ENCODE measurements at regions not wholly inside any gene's neighbourhood (a gene's known extent, or its start where the extent isn't known, plus 50 kb on each side); places are given as distances from the start of the nearest gene placed in this dataset.

GRCh38 chr5:91443761-91444467 lies 60.8 kb upstream of the ARRDC3 start (continued):
- TF ChIP-seq REST (IDR thresholded peaks at IDR 0.05; ENCODE audit: unreplicated experiment) (no peak), ZNF331 (CRISPR knock-in tag; IDR thresholded peaks at IDR 0.05; ENCODE audit: low read depth) (no peak), ETS1 (IDR thresholded peaks at IDR 0.05) (no peak)

- H3K79me2 ChIP-seq (replicated peaks; ENCODE audit: insufficient read depth) = no peaks in the 10 kb centered on the region
- ATAC-seq (no peak), DNase-seq (ENCODE audit: low spot score) (no peak)
- no peaks in the 10 kb centered on the region for H3F3A ChIP-seq (replicated peaks; ENCODE audit: low read depth)
- no peak overlapping the region for H3K27ac Mint-ChIP-seq
- no peak overlapping the region for H3K27ac ChIP-seq (ENCODE audit: low read depth)
- H3K9me3 Mint-ChIP-seq = no peaks in the 10 kb centered on the region
- H3K4me1 Mint-ChIP-seq = peaks cover 10% of the 10 kb centered on the region; the same call in 2 of the 3 replicates
- no peak overlapping the region for H3K4me3 ChIP-seq
- no peaks in the 10 kb centered on the region for H3K36me3 Mint-ChIP-seq (ENCODE audit: low read depth)
- no peaks in the 10 kb centered on the region for H4K20me1 ChIP-seq (replicated peaks; ENCODE audit: insufficient read depth)
- H3K9me2 ChIP-seq (ENCODE audit: insufficient read depth) = peaks cover 2% of the 10 kb centered on the region; the same call in 1 of the 2 replicates
- TF ChIP-seq CREB1 (CRISPR knock-in tag; IDR thresholded peaks at IDR 0.05; ENCODE audit: low read depth) (no peak), STAT1 (IDR thresholded peaks at IDR 0.05; ENCODE audit: unreplicated experiment) (no peak)
- no peaks in the 10 kb centered on the region; the same call in 1 of the 2 replicates for H3K4me1 ChIP-seq (ENCODE audit: insufficient read depth)
- H3K4me2 ChIP-seq = no peak overlapping the region
- no peaks in the 10 kb centered on the region for H3K36me3 ChIP-seq (ENCODE audit: insufficient read depth)
- no peaks in the 10 kb centered on the region for H3K27me3 ChIP-seq (ENCODE audit: insufficient read depth)
- no peak overlapping the region for H3K4me3 Mint-ChIP-seq
- H3K27me3 Mint-ChIP-seq (ENCODE audit: insufficient read depth, low read depth, poor library complexity) = peaks cover 3% of the 10 kb centered on the region
- H2AFZ ChIP-seq = no peak overlapping the region
Observed at GRCh38 chr5:91443023-91443422, 59.9 kb upstream of the ARRDC3 start.

- no peak overlapping the region for H2AFZ ChIP-seq
- Mint-ChIP-seq H3K27ac (no peak overlapping the region), H3K4me3 (no peak overlapping the region), H3K9me3 (no peaks in the 10 kb centered on the region), H3K4me1 (peaks cover 10% of the 10 kb centered on the region; the same call in 2 of the 3 replicates), H3K36me3 (ENCODE audit: low read depth) (no peaks in the 10 kb centered on the region), H3K27me3 (ENCODE audit: insufficient read depth, low read depth, poor library complexity) (peaks cover 3% of the 10 kb centered on the region)
- no peaks in the 10 kb centered on the region for H4K20me1 ChIP-seq (replicated peaks; ENCODE audit: insufficient read depth)
- no peaks in the 10 kb centered on the region; the same call in 1 of the 2 replicates for H3K4me1 ChIP-seq (ENCODE audit: insufficient read depth)
- H3K4me2 ChIP-seq = no peak overlapping the region
- H3K27ac ChIP-seq (ENCODE audit: low read depth) = no peak overlapping the region
- no peaks in the 10 kb centered on the region for H3K79me2 ChIP-seq (replicated peaks; ENCODE audit: insufficient read depth)
- H3K4me3 ChIP-seq = no peak overlapping the region
- DNase-seq (ENCODE audit: low spot score) (no peak), ATAC-seq (no peak)
- H3K27me3 ChIP-seq (ENCODE audit: insufficient read depth) = no peaks in the 10 kb centered on the region
- no peaks in the 10 kb centered on the region; the same call in 1 of the 2 replicates for H3K9me2 ChIP-seq (ENCODE audit: insufficient read depth)
- no peaks in the 10 kb centered on the region for H3F3A ChIP-seq (replicated peaks; ENCODE audit: low read depth)
- H3K36me3 ChIP-seq (ENCODE audit: insufficient read depth) = no peaks in the 10 kb centered on the region
- TF ChIP-seq JUNB (IDR thresholded peaks at IDR 0.05; ENCODE audit: unreplicated experiment) (no peak), STAT1 (IDR thresholded peaks at IDR 0.05; ENCODE audit: unreplicated experiment) (no peak), NANOG (IDR thresholded peaks at IDR 0.05; ENCODE audit: borderline replicate concordance) (no peak), ZNF114 (CRISPR knock-in tag; IDR thresholded peaks at IDR 0.05) (no peak), REST (IDR thresholded peaks at IDR 0.05; ENCODE audit: unreplicated experiment) (no peak)
Observed at GRCh38 chr5:91441082-91441481, 58.0 kb upstream of the ARRDC3 start.

Data from GM23338 (cell line).